ENCODE measurements at regions not wholly inside any gene's neighbourhood (a gene's known extent, or its start where the extent isn't known, plus 50 kb on each side); places are given as distances from the start of the nearest gene placed in this dataset.
"Not testable (repeated sequence)": the region's sequence is repeated elsewhere in the genome, so short reads cannot be mapped to it uniquely, and the experiment has no call there.

GRCh38 chr22:35156945-35157344 is 91.0 kb downstream of the ISX start:
- 31 to 33% methylated on average over 3 of the region's 3 CpGs for WGBS, 2 donors
- Histone ChIP-seq H3K9me3 (no peaks in the 10 kb centered on the region), H3K27me3 (no peaks in the 10 kb centered on the region), H3K36me3 (replicated peaks in 1 of 2; ENCODE audit: insufficient read depth in 1 of 2, low read depth in 2 of 2) (no peaks in the 10 kb centered on the region), H3K4me3 (no peak overlapping the region), H3K4me1 (peaks cover 8% of the 10 kb centered on the region), H3K27ac (no peak overlapping the region)
- DNase-seq (no peak), ATAC-seq (no peak)
- intact Hi-C loops (cut with DNase I), result no loop called here
- TF ChIP-seq CTCF (IDR thresholded peaks at IDR 0.05), result no peak
- no peak for TF ChIP-seq POLR2A (IDR thresholded peaks at IDR 0.05)

- no peak for ATAC-seq
- 17 to 22% methylated on average over 6 to 7 of the region's 7 CpGs for WGBS, 2 donors
- intact Hi-C loops (cut with DNase I), result no loop called here
- H3K27ac ChIP-seq, result no peak overlapping the region
- no peak for DNase-seq
- H3K4me3 ChIP-seq, result no peak overlapping the region
- H3K9me3 ChIP-seq, result no peaks in the 10 kb centered on the region
- no peaks in the 10 kb centered on the region for H3K27me3 ChIP-seq
- H3K4me1 ChIP-seq, result peaks cover 8% of the 10 kb centered on the region
- TF ChIP-seq POLR2A (IDR thresholded peaks at IDR 0.05), result no peak
- no peak for TF ChIP-seq CTCF (IDR thresholded peaks at IDR 0.05)
- no peaks in the 10 kb centered on the region for H3K36me3 ChIP-seq (replicated peaks in 1 of 2; ENCODE audit: insufficient read depth in 1 of 2, low read depth in 2 of 2)
Measured at GRCh38 chr22:35158336-35158735, 92.4 kb downstream of the ISX start.

GRCh38 chr22:35159343-35159742 is 93.4 kb downstream of the ISX start:
- intact Hi-C loops (cut with DNase I), result no loop called here
- ATAC-seq (no peak), DNase-seq (no peak)
- peaks cover 8% of the 10 kb centered on the region for H3K4me1 ChIP-seq
- H3K9me3 ChIP-seq, result no peaks in the 10 kb centered on the region
- no peak overlapping the region for H3K4me3 ChIP-seq
- H3K27ac ChIP-seq, result no peak overlapping the region
- TF ChIP-seq CTCF (IDR thresholded peaks at IDR 0.05) (no peak), POLR2A (IDR thresholded peaks at IDR 0.05) (no peak)
- no peaks in the 10 kb centered on the region for H3K27me3 ChIP-seq
- WGBS, 2 donors, result 72 to 82% methylated on average over 3 of the region's 3 CpGs
- no peaks in the 10 kb centered on the region for H3K36me3 ChIP-seq (replicated peaks in 1 of 2; ENCODE audit: insufficient read depth in 1 of 2, low read depth in 2 of 2)

GRCh38 chr22:35160268-35160667 is 94.3 kb downstream of the ISX start:
- Histone ChIP-seq H3K27me3 (no peaks in the 10 kb centered on the region), H3K36me3 (replicated peaks in 1 of 2; ENCODE audit: insufficient read depth in 1 of 2, low read depth in 2 of 2) (no peaks in the 10 kb centered on the region), H3K27ac (no peak overlapping the region), H3K9me3 (no peaks in the 10 kb centered on the region), H3K4me3 (no peak overlapping the region), H3K4me1 (peaks cover 8% of the 10 kb centered on the region)
- DNase-seq (no peak), ATAC-seq (no peak)
- TF ChIP-seq POLR2A (IDR thresholded peaks at IDR 0.05) (no peak), CTCF (IDR thresholded peaks at IDR 0.05) (no peak)
- intact Hi-C loops (cut with DNase I), result no loop called here
- WGBS, 2 donors, result 68 to 69% methylated on average over 6 of the region's 6 CpGs

GRCh38 chr22:35165896-35166295 is 91.4 kb upstream of the HMGXB4 start:
- intact Hi-C loops (cut with DNase I); H3K4me1 ChIP-seq; H3K4me3 ChIP-seq; H3K9me3 ChIP-seq; ATAC-seq; H3K27me3 ChIP-seq; DNase-seq; H3K36me3 ChIP-seq (replicated peaks in 1 of 2; ENCODE audit: insufficient read depth in 1 of 2, low read depth in 2 of 2); H3K27ac ChIP-seq: not testable (repeated sequence)
- 58% methylated on average over 4 to 11 of the region's 11 CpGs for WGBS, 2 donors
